ENCODE measurements at regions not wholly inside any gene's neighbourhood (a gene's known extent, or its start where the extent isn't known, plus 50 kb on each side); places are given as distances from the start of the nearest gene placed in this dataset.
"Not testable (repeated sequence)": the region's sequence is repeated elsewhere in the genome, so short reads cannot be mapped to it uniquely, and the experiment has no call there.

- WGBS: 92% methylated on average over 9 of the region's 9 CpGs
These were observed 511.3 kb downstream of the EDEM1 start for GRCh38 chr3:5698851-5699250.

GRCh38 chr3:5699313-5699712, 511.8 kb downstream of the EDEM1 start:
- 96% methylated on average over 6 of the region's 6 CpGs for WGBS
- no peaks in the 10 kb centered on the region for H3K9me3 ChIP-seq (ENCODE audit: control insufficient read depth in 2 of 2, insufficient read depth in 1 of 2, low read length in 1 of 2)
- H3K4me3 ChIP-seq (ENCODE audit: low read length in 2 of 2): no peak overlapping the region
- H3K4me1 ChIP-seq (ENCODE audit: control insufficient read depth in 2 of 2, insufficient read depth in 2 of 2, low read length in 2 of 2): no peaks in the 10 kb centered on the region
- H3K36me3 ChIP-seq (ENCODE audit: control insufficient read depth in 2 of 2, insufficient read depth in 2 of 2, low read length in 1 of 2): no peaks in the 10 kb centered on the region
- no peak for DNase-seq (ENCODE audit: low read depth in 6 of 9, low spot score in 9 of 9)
- H3K27ac ChIP-seq (ENCODE audit: low read depth in 1 of 2, low read length in 1 of 2): no peak overlapping the region
- no peaks in the 10 kb centered on the region for H3K27me3 ChIP-seq (ENCODE audit: control insufficient read depth in 2 of 2, insufficient read depth in 1 of 2, low read length in 1 of 2)

More at GRCh38 chr3:5698851-5699250, 511.3 kb downstream of the EDEM1 start:
- Histone ChIP-seq H3K9me3 (ENCODE audit: control insufficient read depth in 2 of 2, insufficient read depth in 1 of 2, low read length in 1 of 2) (no peaks in the 10 kb centered on the region), H3K27me3 (ENCODE audit: control insufficient read depth in 2 of 2, insufficient read depth in 1 of 2, low read length in 1 of 2) (no peaks in the 10 kb centered on the region), H3K36me3 (ENCODE audit: control insufficient read depth in 2 of 2, insufficient read depth in 2 of 2, low read length in 1 of 2) (no peaks in the 10 kb centered on the region), H3K27ac (ENCODE audit: low read depth in 1 of 2, low read length in 1 of 2) (no peak overlapping the region), H3K4me1 (ENCODE audit: control insufficient read depth in 2 of 2, insufficient read depth in 2 of 2, low read length in 2 of 2) (no peaks in the 10 kb centered on the region), H3K4me3 (ENCODE audit: low read length in 2 of 2) (no peak overlapping the region)
- no peak for DNase-seq (ENCODE audit: low read depth in 6 of 9, low spot score in 9 of 9)

GRCh38 chr3:5699811-5700210, 512.3 kb downstream of the EDEM1 start:
- Histone ChIP-seq H3K36me3 (ENCODE audit: control insufficient read depth in 2 of 2, insufficient read depth in 2 of 2, low read length in 1 of 2) (no peaks in the 10 kb centered on the region), H3K27me3 (ENCODE audit: control insufficient read depth in 2 of 2, insufficient read depth in 1 of 2, low read length in 1 of 2) (no peaks in the 10 kb centered on the region), H3K27ac (ENCODE audit: low read depth in 1 of 2, low read length in 1 of 2) (no peak overlapping the region), H3K4me1 (ENCODE audit: control insufficient read depth in 2 of 2, insufficient read depth in 2 of 2, low read length in 2 of 2) (no peaks in the 10 kb centered on the region), H3K9me3 (ENCODE audit: control insufficient read depth in 2 of 2, insufficient read depth in 1 of 2, low read length in 1 of 2) (no peaks in the 10 kb centered on the region), H3K4me3 (ENCODE audit: low read length in 2 of 2) (no peak overlapping the region)
- no peak for DNase-seq (ENCODE audit: low read depth in 6 of 9, low spot score in 9 of 9)
- WGBS: over 99% methylated on average over 2 of the region's 2 CpGs

GRCh38 chr3:5701005-5701404, 513.5 kb downstream of the EDEM1 start:
- H3K4me3 ChIP-seq (ENCODE audit: low read length in 2 of 2); H3K36me3 ChIP-seq (ENCODE audit: control insufficient read depth in 2 of 2, insufficient read depth in 2 of 2, low read length in 1 of 2); H3K27ac ChIP-seq (ENCODE audit: low read depth in 1 of 2, low read length in 1 of 2); H3K4me1 ChIP-seq (ENCODE audit: control insufficient read depth in 2 of 2, insufficient read depth in 2 of 2, low read length in 2 of 2); H3K27me3 ChIP-seq (ENCODE audit: control insufficient read depth in 2 of 2, insufficient read depth in 1 of 2, low read length in 1 of 2); DNase-seq (ENCODE audit: low read depth in 6 of 9, low spot score in 9 of 9); H3K9me3 ChIP-seq (ENCODE audit: control insufficient read depth in 2 of 2, insufficient read depth in 1 of 2, low read length in 1 of 2): not testable (repeated sequence)
- 95% methylated on average over 2 of the region's 2 CpGs for WGBS

- Histone ChIP-seq H3K9me3 (ENCODE audit: control insufficient read depth in 2 of 2, insufficient read depth in 1 of 2, low read length in 1 of 2) (peaks cover 0 to 3% of the 10 kb centered on the region in 2 donors), H3K4me3 (ENCODE audit: low read length in 2 of 2) (no peak overlapping the region), H3K27ac (ENCODE audit: low read depth in 1 of 2, low read length in 1 of 2) (no peak overlapping the region), H3K27me3 (ENCODE audit: control insufficient read depth in 2 of 2, insufficient read depth in 1 of 2, low read length in 1 of 2) (no peaks in the 10 kb centered on the region), H3K36me3 (ENCODE audit: control insufficient read depth in 2 of 2, insufficient read depth in 2 of 2, low read length in 1 of 2) (no peaks in the 10 kb centered on the region), H3K4me1 (ENCODE audit: control insufficient read depth in 2 of 2, insufficient read depth in 2 of 2, low read length in 2 of 2) (no peaks in the 10 kb centered on the region)
- no peak for DNase-seq (ENCODE audit: low read depth in 6 of 9, low spot score in 9 of 9)
- WGBS: 93% methylated on average over 2 of the region's 2 CpGs
These were observed 520.3 kb downstream of the EDEM1 start for GRCh38 chr3:5707794-5708193.

- no peak for DNase-seq (ENCODE audit: low read depth in 6 of 9, low spot score in 9 of 9)
- no peaks in the 10 kb centered on the region for H3K36me3 ChIP-seq (ENCODE audit: control insufficient read depth in 2 of 2, insufficient read depth in 2 of 2, low read length in 1 of 2)
- H3K27me3 ChIP-seq (ENCODE audit: control insufficient read depth in 2 of 2, insufficient read depth in 1 of 2, low read length in 1 of 2): no peaks in the 10 kb centered on the region
- 81% methylated on average over 2 of the region's 2 CpGs for WGBS
- no peak overlapping the region for H3K4me3 ChIP-seq (ENCODE audit: low read length in 2 of 2)
- no peak overlapping the region for H3K27ac ChIP-seq (ENCODE audit: low read depth in 1 of 2, low read length in 1 of 2)
- H3K4me1 ChIP-seq (ENCODE audit: control insufficient read depth in 2 of 2, insufficient read depth in 2 of 2, low read length in 2 of 2): no peaks in the 10 kb centered on the region
- H3K9me3 ChIP-seq (ENCODE audit: control insufficient read depth in 2 of 2, insufficient read depth in 1 of 2, low read length in 1 of 2): peaks cover 0 to 3% of the 10 kb centered on the region in 2 donors
These were observed 522.2 kb downstream of the EDEM1 start for GRCh38 chr3:5709714-5710113.

- Histone ChIP-seq H3K9me3 (ENCODE audit: control insufficient read depth in 2 of 2, insufficient read depth in 1 of 2, low read length in 1 of 2) (peaks cover 0 to 3% of the 10 kb centered on the region in 2 donors), H3K4me1 (ENCODE audit: control insufficient read depth in 2 of 2, insufficient read depth in 2 of 2, low read length in 2 of 2) (no peaks in the 10 kb centered on the region), H3K36me3 (ENCODE audit: control insufficient read depth in 2 of 2, insufficient read depth in 2 of 2, low read length in 1 of 2) (no peaks in the 10 kb centered on the region), H3K4me3 (ENCODE audit: low read length in 2 of 2) (no peak overlapping the region), H3K27me3 (ENCODE audit: control insufficient read depth in 2 of 2, insufficient read depth in 1 of 2, low read length in 1 of 2) (no peaks in the 10 kb centered on the region), H3K27ac (ENCODE audit: low read depth in 1 of 2, low read length in 1 of 2) (no peak overlapping the region)
- WGBS: 82% methylated on average over 3 of the region's 3 CpGs
- DNase-seq (ENCODE audit: low read depth in 6 of 9, low spot score in 9 of 9): no peak
These were observed 523.2 kb downstream of the EDEM1 start for GRCh38 chr3:5710718-5711117.

GRCh38 chr3:5717254-5717653, 529.7 kb downstream of the EDEM1 start:
- Histone ChIP-seq H3K27me3 (ENCODE audit: control insufficient read depth in 2 of 2, insufficient read depth in 1 of 2, low read length in 1 of 2) (no peaks in the 10 kb centered on the region), H3K4me3 (ENCODE audit: low read length in 2 of 2) (no peak overlapping the region), H3K36me3 (ENCODE audit: control insufficient read depth in 2 of 2, insufficient read depth in 2 of 2, low read length in 1 of 2) (no peaks in the 10 kb centered on the region), H3K4me1 (ENCODE audit: control insufficient read depth in 2 of 2, insufficient read depth in 2 of 2, low read length in 2 of 2) (no peaks in the 10 kb centered on the region), H3K9me3 (ENCODE audit: control insufficient read depth in 2 of 2, insufficient read depth in 1 of 2, low read length in 1 of 2) (no peaks in the 10 kb centered on the region), H3K27ac (ENCODE audit: low read depth in 1 of 2, low read length in 1 of 2) (no peak overlapping the region)
- WGBS: 95% methylated on average over 1 of the region's 1 CpG
- DNase-seq (ENCODE audit: low read depth in 6 of 9, low spot score in 9 of 9): no peak

- H3K27me3 ChIP-seq (ENCODE audit: control insufficient read depth in 2 of 2, insufficient read depth in 1 of 2, low read length in 1 of 2); H3K4me3 ChIP-seq (ENCODE audit: low read length in 2 of 2); H3K4me1 ChIP-seq (ENCODE audit: control insufficient read depth in 2 of 2, insufficient read depth in 2 of 2, low read length in 2 of 2); H3K9me3 ChIP-seq (ENCODE audit: control insufficient read depth in 2 of 2, insufficient read depth in 1 of 2, low read length in 1 of 2); H3K36me3 ChIP-seq (ENCODE audit: control insufficient read depth in 2 of 2, insufficient read depth in 2 of 2, low read length in 1 of 2); DNase-seq (ENCODE audit: low read depth in 6 of 9, low spot score in 9 of 9); H3K27ac ChIP-seq (ENCODE audit: low read depth in 1 of 2, low read length in 1 of 2): not testable (repeated sequence)
These were observed 532.2 kb downstream of the EDEM1 start for GRCh38 chr3:5719668-5720067.

GRCh38 chr3:5725801-5726200, 538.3 kb downstream of the EDEM1 start:
- DNase-seq (ENCODE audit: low read depth in 6 of 9, low spot score in 9 of 9): no peak
- Histone ChIP-seq H3K27ac (ENCODE audit: low read depth in 1 of 2, low read length in 1 of 2) (no peak overlapping the region), H3K9me3 (ENCODE audit: control insufficient read depth in 2 of 2, insufficient read depth in 1 of 2, low read length in 1 of 2) (no peaks in the 10 kb centered on the region), H3K4me3 (ENCODE audit: low read length in 2 of 2) (no peak overlapping the region), H3K36me3 (ENCODE audit: control insufficient read depth in 2 of 2, insufficient read depth in 2 of 2, low read length in 1 of 2) (no peaks in the 10 kb centered on the region), H3K27me3 (ENCODE audit: control insufficient read depth in 2 of 2, insufficient read depth in 1 of 2, low read length in 1 of 2) (no peaks in the 10 kb centered on the region), H3K4me1 (ENCODE audit: control insufficient read depth in 2 of 2, insufficient read depth in 2 of 2, low read length in 2 of 2) (peaks cover 0 to 2% of the 10 kb centered on the region in 2 donors)
- WGBS: 94% methylated on average over 2 of the region's 2 CpGs
